HG02798 (cell line): ENCODE measurements at regions not wholly inside any gene's neighbourhood (a gene's known extent, or its start where the extent isn't known, plus 50 kb on each side); places are given as distances from the start of the nearest gene placed in this dataset.

Experiments
- ATAC-seq: cut with Tn5 transposase; IDR thresholded peaks from one replicate; pipeline ENCODE4 v1.9.1; 2021; ENCODE audit warnings: mild to moderate bottlenecking; ENCODE audit not compliant: unreplicated experiment, poor library complexity

DNA sequence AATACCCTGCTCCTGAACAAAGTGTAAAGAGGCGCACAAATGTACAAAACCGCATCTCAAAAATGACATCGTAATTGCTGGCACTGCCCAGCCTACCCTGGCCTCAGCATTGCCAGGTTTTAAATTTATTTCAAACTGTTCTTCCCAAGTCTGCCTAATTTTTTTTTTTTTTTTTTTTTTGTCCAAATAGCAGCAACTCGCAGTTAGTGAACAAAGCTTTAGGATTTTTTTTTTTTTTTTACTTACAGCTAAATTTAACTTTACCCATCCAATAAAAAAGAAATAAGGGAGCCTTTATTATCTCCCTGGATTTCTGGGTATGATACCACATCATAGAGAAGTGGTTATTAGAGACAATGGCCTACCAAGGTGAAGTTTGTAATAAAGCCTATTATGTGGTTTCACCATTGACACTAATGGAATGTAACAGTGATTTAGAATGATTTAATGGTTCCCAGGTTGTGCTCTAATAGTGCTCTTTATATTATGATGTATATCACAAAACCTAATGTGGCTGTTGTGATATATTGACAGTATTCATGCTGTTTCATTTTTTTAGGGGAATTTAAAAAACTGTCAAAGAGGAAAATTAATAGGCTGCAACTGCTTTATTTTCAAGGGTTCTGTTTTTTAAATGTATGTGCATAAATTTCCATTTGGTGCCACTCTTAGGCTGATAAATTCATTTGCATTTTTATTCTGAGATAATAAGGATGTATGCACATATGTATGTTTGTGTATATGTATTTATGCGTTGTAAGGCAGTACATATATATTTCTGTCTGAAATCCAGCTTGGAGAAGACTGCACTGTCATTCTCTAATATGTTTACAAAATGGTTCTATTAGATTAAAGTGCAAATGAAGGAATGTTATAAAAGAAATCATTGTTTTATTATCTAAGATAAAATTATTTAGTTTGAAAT lies 309.0 kb downstream of the TFEC start:
- no peak for ATAC-seq

DNA sequence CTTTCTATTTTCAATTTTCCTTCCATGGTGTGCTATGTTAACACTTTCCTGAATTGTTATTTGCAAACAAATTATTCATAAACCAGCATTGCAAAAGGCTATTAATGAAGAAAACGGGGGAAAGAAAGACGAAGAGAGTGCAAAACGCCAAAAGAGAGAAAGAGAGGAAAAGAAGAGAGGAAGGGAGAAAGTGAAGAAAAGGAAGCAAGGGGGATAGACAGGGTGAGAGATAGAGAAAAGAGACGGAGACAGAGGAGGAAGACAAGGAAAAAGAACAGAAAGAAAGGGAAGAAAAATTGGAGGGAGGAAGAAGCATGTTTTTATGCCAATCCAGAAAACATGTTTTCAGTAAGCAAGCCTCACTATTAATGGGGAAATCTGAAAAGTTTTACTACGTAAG lies 310.6 kb downstream of the TFEC start:
- ATAC-seq: no peak

DNA sequence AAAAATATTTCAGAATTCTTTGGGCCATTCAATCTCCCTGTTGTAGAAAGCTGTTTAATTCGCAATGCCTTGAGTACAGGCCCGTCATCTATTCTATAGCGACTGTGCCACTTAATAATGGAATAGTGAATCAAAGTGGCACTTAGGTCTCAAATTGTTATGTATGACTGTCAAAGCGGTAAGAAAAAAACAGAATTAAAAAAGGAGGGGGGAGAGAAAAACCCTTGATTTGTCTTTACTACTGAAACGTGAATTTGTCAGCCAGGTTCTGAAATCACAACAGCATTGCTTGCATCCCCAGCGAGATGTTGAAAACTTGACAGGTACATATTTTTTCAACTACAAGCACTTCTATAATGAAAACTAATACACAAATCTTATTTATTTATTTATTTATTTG lies 320.9 kb downstream of the TFEC start:
- no peak for ATAC-seq

DNA sequence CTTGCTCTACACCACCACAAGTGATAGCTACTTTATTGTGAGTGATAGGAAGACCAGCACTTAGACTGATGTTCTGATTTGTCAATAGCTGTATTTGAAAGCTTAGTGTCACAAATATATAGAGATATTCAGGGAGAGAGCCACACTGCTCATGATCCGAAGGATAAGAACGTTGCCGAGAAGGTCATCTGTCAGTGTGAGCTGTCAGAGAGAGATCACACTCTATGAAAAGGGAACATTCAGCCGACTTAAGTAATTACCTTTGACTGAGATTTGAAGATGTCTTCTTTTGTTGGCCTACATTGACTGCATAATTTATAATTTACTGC lies 322.6 kb downstream of the TFEC start:
- no peak for ATAC-seq

DNA sequence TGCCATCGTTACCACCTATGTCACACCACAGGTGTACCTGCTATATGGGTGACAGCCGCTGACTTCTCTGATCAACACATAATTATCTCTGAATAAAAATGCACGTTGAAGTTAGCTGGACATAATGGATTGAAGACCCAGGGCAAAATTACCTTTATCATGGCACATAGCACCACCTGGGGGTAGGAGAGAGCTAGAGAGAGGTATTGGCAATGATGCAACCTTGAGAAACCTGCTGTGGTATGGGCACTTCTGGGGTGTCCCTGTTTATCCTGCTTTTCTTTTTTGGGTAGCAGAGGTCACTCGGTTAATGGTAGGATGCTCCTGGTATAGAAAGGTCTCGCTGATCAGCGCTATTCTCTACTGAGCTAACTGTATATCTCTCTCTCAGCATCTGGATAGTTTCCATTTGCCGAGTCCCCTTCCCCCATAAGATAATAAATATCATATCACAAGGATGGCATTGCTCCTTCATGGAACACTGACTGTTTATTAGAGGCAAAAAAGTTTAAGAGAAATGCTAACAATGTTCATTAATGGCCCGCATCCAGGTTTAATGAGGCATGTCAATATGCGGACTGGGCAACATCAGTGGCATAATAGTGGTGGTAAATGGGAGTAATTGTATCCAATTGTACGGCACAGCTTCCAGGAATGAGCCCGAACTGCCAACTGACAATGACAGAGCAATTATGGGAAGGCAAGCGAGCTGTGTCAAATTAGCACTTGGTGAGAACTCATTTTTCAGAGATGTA lies 323.1 kb downstream of the TFEC start:
- no peak for ATAC-seq

DNA sequence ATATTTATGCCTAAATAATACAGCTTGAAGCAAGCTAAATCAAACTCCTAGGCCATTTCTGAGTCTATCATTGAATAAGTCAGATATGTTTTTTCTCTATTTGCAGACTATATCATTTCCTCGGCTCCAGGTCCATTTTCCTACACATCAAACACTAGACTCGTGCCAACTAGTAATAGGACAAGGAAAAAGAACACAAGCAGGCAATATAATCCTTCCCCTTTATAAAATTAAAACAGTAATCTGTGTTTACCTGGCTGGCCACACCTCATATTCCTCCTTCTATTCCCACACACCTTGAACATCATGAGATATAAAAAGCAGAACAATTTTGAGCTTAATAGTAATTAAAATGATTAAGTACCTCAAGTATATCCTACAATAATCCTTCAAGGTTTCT lies 325.7 kb downstream of the TFEC start:
- no peak for ATAC-seq

GRCh38 chr7:115701141-115701540 lies 329.4 kb downstream of the TFEC start:
- no peak for ATAC-seq

DNA sequence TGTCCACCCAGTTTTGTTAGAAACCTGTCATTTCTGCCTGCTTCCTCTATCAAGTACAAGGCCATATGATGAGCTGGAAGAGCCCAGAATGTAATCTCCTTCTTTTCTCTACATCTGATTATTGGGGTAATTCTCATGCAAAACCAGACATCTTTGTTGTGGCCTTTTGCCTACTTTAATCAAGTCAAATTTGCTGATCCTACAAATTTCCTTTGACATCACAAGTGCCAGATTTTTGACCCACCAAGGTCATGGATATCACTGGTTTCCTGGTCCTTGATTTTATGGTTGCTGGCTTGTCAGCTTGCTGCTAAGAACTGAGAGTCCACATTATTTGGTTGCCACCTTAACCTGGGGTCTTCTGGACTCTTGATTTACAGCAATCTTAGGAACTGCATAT lies 336.1 kb downstream of the TFEC start:
- ATAC-seq: no peak

DNA sequence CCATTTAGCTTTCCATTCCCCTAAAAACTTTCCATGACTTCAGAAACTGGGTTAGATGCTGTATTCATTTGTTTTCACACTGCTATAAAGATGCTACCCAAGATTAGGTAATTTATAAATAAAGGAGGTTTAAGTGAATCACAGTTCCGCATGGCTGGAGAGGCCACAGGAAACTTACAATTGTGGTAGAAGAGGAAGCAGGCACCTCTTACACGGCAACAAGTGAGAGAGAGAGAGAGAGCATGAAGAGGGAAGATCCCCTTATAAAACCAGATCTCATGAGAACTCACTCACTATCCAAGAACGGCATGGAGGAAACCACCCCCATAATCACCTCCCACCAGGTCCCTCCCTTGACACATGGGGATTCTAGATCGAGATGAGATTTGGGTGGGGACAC lies 336.8 kb downstream of the TFEC start:
- no peak for ATAC-seq

DNA sequence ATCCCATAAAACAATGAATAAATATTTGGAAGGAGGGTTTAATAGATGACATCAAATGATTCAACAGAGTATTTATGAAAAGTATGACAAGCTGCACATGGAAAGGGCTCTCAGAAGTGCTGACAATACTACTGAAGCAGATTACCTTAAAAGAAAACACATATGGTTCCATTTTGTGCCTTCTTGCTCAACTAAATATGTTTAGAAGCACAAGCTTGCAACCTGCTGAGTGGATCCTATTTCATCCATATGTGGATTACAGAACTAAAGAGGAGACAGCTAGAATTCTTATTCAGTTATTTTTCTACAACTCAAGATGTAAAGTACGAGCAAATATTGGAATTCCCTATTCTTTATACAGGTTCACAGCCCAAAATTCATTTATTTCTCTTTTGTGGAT lies 340.6 kb downstream of the TFEC start:
- no peak for ATAC-seq

DNA sequence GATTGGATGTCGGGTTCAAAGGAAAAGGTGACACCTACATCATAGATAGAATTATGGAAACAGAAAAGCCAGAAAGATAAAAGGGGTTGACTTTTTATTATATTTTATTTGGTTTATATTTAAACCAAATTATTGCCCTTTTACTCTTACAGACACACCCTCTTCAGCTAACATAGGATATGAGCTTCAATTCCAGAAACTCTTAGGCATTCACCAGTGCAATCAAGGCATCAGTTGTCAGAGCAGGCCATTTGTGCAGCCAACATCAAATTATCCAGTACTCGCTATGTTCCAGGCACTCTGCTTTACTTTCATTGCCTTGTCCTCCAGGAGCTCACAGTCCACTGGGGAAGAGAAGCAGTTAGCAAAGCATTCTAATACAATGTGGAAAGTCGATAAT lies 347.5 kb downstream of the TFEC start:
- ATAC-seq: no peak

GRCh38 chr7:115682507-115682906 lies 348.1 kb downstream of the TFEC start:
- ATAC-seq: no peak

DNA sequence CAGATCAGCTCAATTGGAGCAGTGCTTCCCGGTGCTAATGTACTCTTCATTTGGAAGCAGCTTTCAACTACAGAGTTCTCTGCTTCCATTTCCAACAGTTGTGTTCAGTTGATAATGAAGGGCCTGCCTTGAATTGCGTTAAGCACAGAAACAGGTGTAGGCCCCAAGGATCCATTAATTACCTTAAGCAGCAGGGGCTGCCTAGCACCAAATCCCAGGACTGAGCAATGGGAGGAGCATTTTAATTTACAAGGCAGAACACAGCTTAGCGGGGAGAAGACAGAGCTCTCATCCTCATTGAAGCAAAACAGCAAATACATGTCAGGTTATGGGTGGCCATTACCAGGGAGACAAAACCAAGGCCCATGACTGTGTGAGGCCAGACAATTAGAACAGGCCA lies 349.6 kb downstream of the TFEC start:
- no peak for ATAC-seq

- ATAC-seq: peak; percentile 79
Observed at GRCh38 chr7:115679976-115680375, 350.6 kb downstream of the TFEC start.

DNA sequence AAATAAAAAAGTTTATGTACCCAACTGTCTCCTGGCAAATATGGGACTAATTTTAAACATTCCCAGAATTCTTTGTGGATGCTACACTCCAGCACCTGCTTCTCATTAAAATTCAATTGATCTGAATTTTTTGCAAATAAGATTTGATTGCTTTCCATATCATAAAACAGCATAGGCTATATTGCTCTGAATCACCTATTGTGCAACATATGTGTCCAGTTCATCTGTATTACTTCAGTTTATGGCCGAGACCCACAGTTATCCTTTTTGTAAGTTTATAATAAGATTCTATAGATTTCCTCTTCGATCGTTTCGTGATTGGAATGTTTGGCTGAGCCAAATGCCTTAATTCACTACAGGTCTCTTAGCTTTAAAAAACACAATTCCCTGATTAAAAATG lies 351.1 kb downstream of the TFEC start:
- no peak for ATAC-seq

- ATAC-seq: no peak
Observed at GRCh38 chr7:115678086-115678982, 352.2 kb downstream of the TFEC start.

DNA sequence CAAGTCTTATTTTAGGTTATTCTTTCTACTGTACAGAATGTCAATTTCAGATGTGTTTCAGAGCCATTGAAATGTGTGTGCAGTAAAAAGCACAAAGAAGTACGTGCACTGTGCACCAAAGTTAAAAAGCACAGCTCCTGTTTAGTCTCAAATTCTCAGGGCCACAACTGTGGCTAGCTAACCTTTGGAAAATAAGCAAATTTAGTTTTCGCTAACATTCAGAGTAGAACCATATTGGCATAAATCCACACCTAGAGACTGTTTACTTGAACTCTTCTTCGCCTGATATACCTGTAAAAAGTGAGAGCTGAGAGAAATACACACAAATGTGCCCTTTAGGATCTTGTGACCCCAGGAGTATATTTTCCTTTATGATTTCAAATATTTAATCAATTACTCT lies 353.9 kb downstream of the TFEC start:
- ATAC-seq: no peak

GRCh38 chr7:115676080-115676479 lies 354.5 kb downstream of the TFEC start:
- ATAC-seq: no peak

DNA sequence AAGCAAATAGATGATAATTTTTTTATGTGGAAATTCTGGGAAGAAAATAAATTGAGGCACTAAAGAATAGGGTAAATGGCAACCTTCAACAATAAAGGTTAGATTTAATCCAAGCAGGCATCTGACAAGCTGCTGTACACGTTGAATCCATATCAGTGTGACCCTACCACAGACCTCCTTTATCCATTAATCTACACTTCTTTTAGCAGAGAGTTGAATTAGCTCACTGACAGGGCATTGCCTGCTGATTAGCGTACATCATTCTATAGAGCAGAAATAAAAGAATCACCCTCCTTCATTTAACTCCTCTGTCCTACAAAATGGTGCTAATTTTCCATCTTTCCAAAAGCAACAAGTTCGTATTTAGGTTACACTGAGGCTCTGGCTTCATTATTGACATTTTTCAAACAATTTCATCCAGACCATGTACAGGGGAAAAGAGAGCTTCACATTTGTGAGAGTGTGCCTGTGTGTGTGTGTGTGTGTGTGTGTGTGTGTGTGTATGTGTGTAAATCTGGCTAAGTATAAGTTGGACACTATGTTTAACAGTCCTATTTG lies 356.0 kb downstream of the TFEC start:
- no peak for ATAC-seq

- no peak for ATAC-seq
Observed at GRCh38 chr7:115672024-115672423, 358.5 kb downstream of the TFEC start.
